ENCODE measurements at regions not wholly inside any gene's neighbourhood (a gene's known extent, or its start where the extent isn't known, plus 50 kb on each side); places are given as distances from the start of the nearest gene placed in this dataset.

DNA sequence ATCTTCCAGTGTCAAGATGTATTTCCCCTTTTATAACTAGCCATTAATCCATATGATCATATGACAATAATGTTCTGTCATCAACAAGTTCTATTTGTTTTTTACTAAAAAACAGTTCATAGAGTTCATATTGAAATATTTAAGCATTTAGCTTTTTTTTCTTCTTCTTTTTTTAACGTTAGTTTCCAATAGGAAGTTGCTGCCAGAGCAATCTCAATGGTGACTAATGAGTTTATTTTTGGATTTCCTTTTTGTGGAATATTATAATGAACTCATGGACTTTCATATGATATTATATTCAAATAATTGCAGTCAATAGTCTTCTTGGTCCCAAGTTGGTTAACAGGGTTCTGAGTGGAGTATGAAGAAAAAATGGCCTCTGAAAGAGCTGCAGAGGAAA is 343.3 kb downstream of the BCKDHB start:
- TF ChIP-seq SIN3A (IDR thresholded peaks at IDR 0.05; ENCODE audit: borderline replicate concordance, insufficient read depth, low read length), result no peak
- TF ChIP-seq FOXP2 (optimal IDR thresholded peaks at IDR 0.05; ENCODE audit: borderline replicate concordance, extremely low read depth, extremely low read length, insufficient read depth), result no peak
- TF ChIP-seq TAF1 (IDR thresholded peaks at IDR 0.05; ENCODE audit: borderline replicate concordance, insufficient read depth, low read length), result no peak
- no peak for TF ChIP-seq POLR2AphosphoS5 (IDR thresholded peaks at IDR 0.05; ENCODE audit: low read depth, low read length)
- TF ChIP-seq, protein P1, sequence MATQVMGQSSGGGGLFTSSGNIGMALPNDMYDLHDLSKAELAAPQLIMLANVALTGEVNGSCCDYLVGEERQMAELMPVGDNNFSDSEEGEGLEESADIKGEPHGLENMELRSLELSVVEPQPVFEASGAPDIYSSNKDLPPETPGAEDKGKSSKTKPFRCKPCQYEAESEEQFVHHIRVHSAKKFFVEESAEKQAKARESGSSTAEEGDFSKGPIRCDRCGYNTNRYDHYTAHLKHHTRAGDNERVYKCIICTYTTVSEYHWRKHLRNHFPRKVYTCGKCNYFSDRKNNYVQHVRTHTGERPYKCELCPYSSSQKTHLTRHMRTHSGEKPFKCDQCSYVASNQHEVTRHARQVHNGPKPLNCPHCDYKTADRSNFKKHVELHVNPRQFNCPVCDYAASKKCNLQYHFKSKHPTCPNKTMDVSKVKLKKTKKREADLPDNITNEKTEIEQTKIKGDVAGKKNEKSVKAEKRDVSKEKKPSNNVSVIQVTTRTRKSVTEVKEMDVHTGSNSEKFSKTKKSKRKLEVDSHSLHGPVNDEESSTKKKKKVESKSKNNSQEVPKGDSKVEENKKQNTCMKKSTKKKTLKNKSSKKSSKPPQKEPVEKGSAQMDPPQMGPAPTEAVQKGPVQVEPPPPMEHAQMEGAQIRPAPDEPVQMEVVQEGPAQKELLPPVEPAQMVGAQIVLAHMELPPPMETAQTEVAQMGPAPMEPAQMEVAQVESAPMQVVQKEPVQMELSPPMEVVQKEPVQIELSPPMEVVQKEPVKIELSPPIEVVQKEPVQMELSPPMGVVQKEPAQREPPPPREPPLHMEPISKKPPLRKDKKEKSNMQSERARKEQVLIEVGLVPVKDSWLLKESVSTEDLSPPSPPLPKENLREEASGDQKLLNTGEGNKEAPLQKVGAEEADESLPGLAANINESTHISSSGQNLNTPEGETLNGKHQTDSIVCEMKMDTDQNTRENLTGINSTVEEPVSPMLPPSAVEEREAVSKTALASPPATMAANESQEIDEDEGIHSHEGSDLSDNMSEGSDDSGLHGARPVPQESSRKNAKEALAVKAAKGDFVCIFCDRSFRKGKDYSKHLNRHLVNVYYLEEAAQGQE (IDR thresholded peaks at IDR 0.05; ENCODE audit: insufficient read depth in 1 of 2, low read depth in 2 of 2, low read length in 2 of 2), result no peak

- TF ChIP-seq SIN3A (IDR thresholded peaks at IDR 0.05; ENCODE audit: borderline replicate concordance, insufficient read depth, low read length), result no peak
- TF ChIP-seq POLR2AphosphoS5 (IDR thresholded peaks at IDR 0.05; ENCODE audit: low read depth, low read length), result no peak
- no peak for TF ChIP-seq FOXP2 (optimal IDR thresholded peaks at IDR 0.05; ENCODE audit: borderline replicate concordance, extremely low read depth, extremely low read length, insufficient read depth)
- TF ChIP-seq, protein P1 (IDR thresholded peaks at IDR 0.05; ENCODE audit: insufficient read depth in 1 of 2, low read depth in 2 of 2, low read length in 2 of 2), result no peak
- no peak for TF ChIP-seq TAF1 (IDR thresholded peaks at IDR 0.05; ENCODE audit: borderline replicate concordance, insufficient read depth, low read length)
Observed at GRCh38 chr6:80446454-80447045, 340.1 kb downstream of the BCKDHB start.

DNA sequence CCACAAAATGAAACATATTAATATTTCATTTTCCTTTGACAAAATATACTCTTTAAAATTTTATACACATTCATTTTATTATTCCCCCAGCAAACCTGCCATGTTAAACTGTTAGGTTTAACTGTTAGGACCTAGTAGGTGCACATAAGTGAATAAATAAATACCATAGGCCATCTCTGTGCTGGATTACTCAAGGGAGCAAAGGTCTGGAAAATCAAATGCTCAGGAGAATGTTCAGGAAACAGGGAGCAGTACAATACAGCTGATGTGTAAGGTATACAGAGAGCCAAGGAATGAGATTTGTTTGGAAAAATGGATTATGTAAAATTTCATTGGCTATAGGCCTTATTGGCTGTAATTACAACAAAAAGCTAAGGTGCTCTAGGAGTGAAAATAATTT is 339.3 kb downstream of the BCKDHB start:
- TF ChIP-seq SIN3A (IDR thresholded peaks at IDR 0.05; ENCODE audit: borderline replicate concordance, insufficient read depth, low read length) (no peak), FOXP2 (optimal IDR thresholded peaks at IDR 0.05; ENCODE audit: borderline replicate concordance, extremely low read depth, extremely low read length, insufficient read depth) (no peak), TAF1 (IDR thresholded peaks at IDR 0.05; ENCODE audit: borderline replicate concordance, insufficient read depth, low read length) (no peak)
- TF ChIP-seq, protein P1 (IDR thresholded peaks at IDR 0.05; ENCODE audit: insufficient read depth in 1 of 2, low read depth in 2 of 2, low read length in 2 of 2), result no peak

DNA sequence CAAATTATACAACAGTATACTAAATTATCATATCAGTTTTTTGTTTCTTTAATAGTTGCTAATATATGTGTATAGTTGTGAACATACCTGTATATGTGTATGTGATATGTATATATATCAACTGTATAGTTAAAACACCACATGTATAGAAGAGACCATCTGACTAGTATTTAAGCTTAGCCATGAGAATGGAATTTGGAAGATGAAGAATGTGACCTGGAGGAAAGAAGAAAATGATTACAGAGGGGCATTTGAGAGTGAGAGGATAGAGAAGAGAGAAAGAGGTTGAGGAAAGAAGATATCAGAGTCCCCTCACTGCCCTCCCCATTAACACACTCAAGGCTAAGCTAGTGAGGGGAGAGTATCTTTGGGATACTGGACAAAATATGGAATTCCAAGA is 335.9 kb downstream of the BCKDHB start:
- TF ChIP-seq FOXP2 (optimal IDR thresholded peaks at IDR 0.05; ENCODE audit: borderline replicate concordance, extremely low read depth, extremely low read length, insufficient read depth), result no peak
- no peak for TF ChIP-seq POLR2AphosphoS5 (IDR thresholded peaks at IDR 0.05; ENCODE audit: low read depth, low read length)
- TF ChIP-seq, protein P1 (IDR thresholded peaks at IDR 0.05; ENCODE audit: insufficient read depth in 1 of 2, low read depth in 2 of 2, low read length in 2 of 2), result no peak
- no peak for TF ChIP-seq SIN3A (IDR thresholded peaks at IDR 0.05; ENCODE audit: borderline replicate concordance, insufficient read depth, low read length)
- TF ChIP-seq TAF1 (IDR thresholded peaks at IDR 0.05; ENCODE audit: borderline replicate concordance, insufficient read depth, low read length), result no peak

- TF ChIP-seq POLR2AphosphoS5 (IDR thresholded peaks at IDR 0.05; ENCODE audit: low read depth, low read length) (no peak), FOXP2 (optimal IDR thresholded peaks at IDR 0.05; ENCODE audit: borderline replicate concordance, extremely low read depth, extremely low read length, insufficient read depth) (no peak), SIN3A (IDR thresholded peaks at IDR 0.05; ENCODE audit: borderline replicate concordance, insufficient read depth, low read length) (no peak), TAF1 (IDR thresholded peaks at IDR 0.05; ENCODE audit: borderline replicate concordance, insufficient read depth, low read length) (no peak)
- TF ChIP-seq, protein P1 (IDR thresholded peaks at IDR 0.05; ENCODE audit: insufficient read depth in 1 of 2, low read depth in 2 of 2, low read length in 2 of 2), result no peak
Observed at GRCh38 chr6:80441131-80441530, 334.7 kb downstream of the BCKDHB start.

Measured in PFSK-1 (cell line).